ENCODE measurements at regions not wholly inside any gene's neighbourhood (a gene's known extent, or its start where the extent isn't known, plus 50 kb on each side); places are given as distances from the start of the nearest gene placed in this dataset.

- TF ChIP-seq TEAD4 (IDR thresholded peaks at IDR 0.05): no peak
Observed at GRCh38 chr21:45343891-45344290, 56.2 kb upstream of the POFUT2 start.

- TF ChIP-seq RAD21 (IDR thresholded peaks at IDR 0.05; ENCODE audit: low read depth) (no peak), USF1 (IDR thresholded peaks at IDR 0.05) (no peak), ZBTB7A (IDR thresholded peaks at IDR 0.05; ENCODE audit: low read depth) (no peak), REST (IDR thresholded peaks at IDR 0.05; ENCODE audit: low read depth) (no peak), MAX (IDR thresholded peaks at IDR 0.05) (no peak), NFIC (IDR thresholded peaks at IDR 0.05) (no peak), CEBPB (IDR thresholded peaks at IDR 0.05) (no peak), YY1 (IDR thresholded peaks at IDR 0.05; ENCODE audit: low read depth) (no peak), FOXM1 (IDR thresholded peaks at IDR 0.05; ENCODE audit: borderline replicate concordance, low read depth) (no peak), TEAD4 (IDR thresholded peaks at IDR 0.05) (no peak), TAF1 (IDR thresholded peaks at IDR 0.05; ENCODE audit: low read depth) (no peak), CREB1 (IDR thresholded peaks at IDR 0.05; ENCODE audit: low read depth) (no peak), EGR1 (IDR thresholded peaks at IDR 0.05) (no peak)
Observed at GRCh38 chr21:45344576-45344975, 56.9 kb upstream of the POFUT2 start.

- TF ChIP-seq FOXM1 (IDR thresholded peaks at IDR 0.05; ENCODE audit: borderline replicate concordance, low read depth) (no peak), EGR1 (IDR thresholded peaks at IDR 0.05) (no peak), CREB1 (IDR thresholded peaks at IDR 0.05; ENCODE audit: low read depth) (no peak), REST (IDR thresholded peaks at IDR 0.05; ENCODE audit: low read depth) (no peak), USF1 (IDR thresholded peaks at IDR 0.05) (no peak), YY1 (IDR thresholded peaks at IDR 0.05; ENCODE audit: low read depth) (no peak), TCF12 (IDR thresholded peaks at IDR 0.05; ENCODE audit: low read depth) (no peak)
Observed at GRCh38 chr21:45347048-45347711, 57.8 kb upstream of the COL18A1 start.

- TF ChIP-seq FOXM1 (IDR thresholded peaks at IDR 0.05; ENCODE audit: borderline replicate concordance, low read depth): no peak
- TF ChIP-seq CREB1 (IDR thresholded peaks at IDR 0.05; ENCODE audit: low read depth): no peak
- no peak for TF ChIP-seq USF1 (IDR thresholded peaks at IDR 0.05)
- TF ChIP-seq TAF1 (IDR thresholded peaks at IDR 0.05; ENCODE audit: low read depth): no peak
- TF ChIP-seq REST (IDR thresholded peaks at IDR 0.05; ENCODE audit: low read depth): no peak
Observed at GRCh38 chr21:45347712-45348499, 57.1 kb upstream of the COL18A1 start.

All from Ishikawa (cell line).